DMS 273 treated with DMSO at 0.1 percent for 48 hours (cell line): ENCODE measurements at regions not wholly inside any gene's neighbourhood (a gene's known extent, or its start where the extent isn't known, plus 50 kb on each side); places are given as distances from the start of the nearest gene placed in this dataset.
A peak's percentile ranks its signal among the peaks of the same experiment; 100 is the strongest.

ENCODE experiments used
- DNase-seq: peaks from one replicate; lab custom pipeline; 2025; lab: John Stamatoyannopoulos, UW

- no peak for DNase-seq
Observed at GRCh38 chr13:62997696-62998095, 1582.0 kb upstream of the PCDH20 start.

GRCh38 chr13:62997038-62997599 is 1581.5 kb upstream of the PCDH20 start:
- DNase-seq: no peak

GRCh38 chr13:62973804-62974203 is 1558.2 kb upstream of the PCDH20 start:
- no peak for DNase-seq

- no peak for DNase-seq
Observed at GRCh38 chr13:62964522-62964921, 1548.9 kb upstream of the PCDH20 start.

GRCh38 chr13:62960723-62961122 is 1545.1 kb upstream of the PCDH20 start:
- no peak for DNase-seq

- DNase-seq: no peak
Observed at GRCh38 chr13:62933809-62934208, 1518.2 kb upstream of the PCDH20 start.

- no peak for DNase-seq
Observed at GRCh38 chr13:62932256-62932883, 1516.7 kb upstream of the PCDH20 start.

- no peak for DNase-seq
Observed at GRCh38 chr13:62931853-62932252, 1516.2 kb upstream of the PCDH20 start.

GRCh38 chr13:62924395-62924794 is 1508.7 kb upstream of the PCDH20 start:
- no peak for DNase-seq

GRCh38 chr13:62920159-62920558 is 1504.5 kb upstream of the PCDH20 start:
- no peak for DNase-seq

GRCh38 chr13:62919491-62919890 is 1503.8 kb upstream of the PCDH20 start:
- DNase-seq: no peak

- peak; percentile 34 for DNase-seq
Observed at GRCh38 chr13:62910541-62911060, 1495.0 kb upstream of the PCDH20 start.

GRCh38 chr13:62908321-62908720 is 1492.7 kb upstream of the PCDH20 start:
- no peak for DNase-seq

- DNase-seq: no peak
Observed at GRCh38 chr13:62906896-62907295, 1491.2 kb upstream of the PCDH20 start.

- DNase-seq: no peak
Observed at GRCh38 chr13:62906469-62906868, 1490.8 kb upstream of the PCDH20 start.

- DNase-seq: no peak
Observed at GRCh38 chr13:62887046-62887445, 1471.4 kb upstream of the PCDH20 start.

- no peak for DNase-seq
Observed at GRCh38 chr13:62879071-62879470, 1463.4 kb upstream of the PCDH20 start.

- no peak for DNase-seq
Observed at GRCh38 chr13:62875118-62875640, 1459.5 kb upstream of the PCDH20 start.

GRCh38 chr13:62850331-62850730 is 1434.7 kb upstream of the PCDH20 start:
- DNase-seq: no peak

- no peak for DNase-seq
Observed at GRCh38 chr13:62847520-62847919, 1431.9 kb upstream of the PCDH20 start.

GRCh38 chr13:62846302-62846701 is 1430.7 kb upstream of the PCDH20 start:
- DNase-seq: no peak

- no peak for DNase-seq
Observed at GRCh38 chr13:62839338-62839737, 1423.7 kb upstream of the PCDH20 start.

- DNase-seq: no peak
Observed at GRCh38 chr13:62838929-62839328, 1423.3 kb upstream of the PCDH20 start.

GRCh38 chr13:62837895-62838294 is 1422.2 kb upstream of the PCDH20 start:
- DNase-seq: no peak
